Transverse colon (tissue), 4 donors: ENCODE measurements at regions not wholly inside any gene's neighbourhood (a gene's known extent, or its start where the extent isn't known, plus 50 kb on each side); places are given as distances from the start of the nearest gene placed in this dataset.

ENCODE experiments used
- DNase-seq: peaks from one replicate; pipeline ENCODE4 v3.0.0-alpha.2; 2019
- H3K27ac ChIP-seq, 4 donors: fragments of 200-600 bp; sonication (generic); 2 replicates each; pipeline ENCODE4 v1.5.1; 2016 to 2018; ENCODE audit warnings: inconsistent platforms in 4 of 4
- H3K27me3 ChIP-seq: fragments of 200-600 bp; sonication (generic); 2 replicates; pipeline ENCODE4 v1.5.1; 2017; ENCODE audit warnings: inconsistent platforms
- H3K36me3 ChIP-seq, 4 donors: fragments of 200-600 bp; sonication (generic); 2 replicates each; pipeline ENCODE4 v1.5.1; 2017 to 2019; ENCODE audit warnings: inconsistent platforms in 4 of 4
- H3K4me1 ChIP-seq, 4 donors: fragments of 200-600 bp; sonication (generic); 2 replicates each; pipeline ENCODE4 v1.5.1; 2017 to 2020; ENCODE audit warnings: inconsistent platforms in 4 of 4
- H3K4me3 ChIP-seq, 4 donors: fragments of 200-600 bp; sonication (generic); 1 replicate in 1 of 4; 2 replicates in 3 of 4; pipeline versions ENCODE4 v1.5.1 to v1.6.1; 2017 to 2019; ENCODE audit warnings: inconsistent platforms in 4 of 4
- H3K9me3 ChIP-seq, 2 donors: fragments of 200-600 bp; sonication (generic); 2 replicates each; pipeline ENCODE4 v1.5.1; 2017 to 2019; ENCODE audit warnings: inconsistent platforms in 2 of 2
- CTCF ChIP-seq, 5 experiments: fragments of 200-600 bp in 3 of 5; fragments of 450-650 bp in 2 of 5; sonication (generic) in 3 of 5; IDR thresholded peaks; 1 replicate in 2 of 5; 2 replicates in 3 of 5; pipeline ENCODE4 v1.5.1; 2016 to 2017; ENCODE audit warnings: antibody characterized with exemption in 5 of 5, inconsistent platforms in 3 of 5, mild to moderate bottlenecking in 2 of 5, moderate library complexity in 1 of 5
- EP300 ChIP-seq: sonication (generic); formaldehyde crosslinking; IDR thresholded peaks from one replicate; pipeline ENCODE4 v1.6.1; 2017; ENCODE audit warnings: antibody characterized with exemption, low read depth
- POLR2A ChIP-seq: fragments of 450-650 bp; IDR thresholded peaks from one replicate; pipeline ENCODE4 v1.6.1; 2016; ENCODE audit warnings: antibody characterized with exemption, mild to moderate bottlenecking, moderate library complexity
- POLR2AphosphoS5 ChIP-seq, 3 donors: sonication (generic); formaldehyde crosslinking; IDR thresholded peaks; one replicate each; pipeline ENCODE4 v1.6.1; 2016; ENCODE audit warnings: antibody characterized with exemption in 3 of 3
- WGBS, 2 donors: methylation state at CpG; one replicate each; pipeline ENCODE4 v1.1.5; 2018; ENCODE audit warnings: low coverage in 1 of 2; 5-methylcytosine and 5-hydroxymethylcytosine counted together
- in situ Hi-C, 4 donors: fragments of 200-750 bp; cut with MboI; loops; one replicate each; pipeline versions ENCODE4 v1.15.0 to v1.15.1; 2017; ENCODE audit warnings: low sequenced_read_pairs in 3 of 4, low pct_ligation_motif_present in 1 of 4, low pct_unique_long_range_greater_than_20kb in 1 of 4
- intact Hi-C: fragments of 100-400 bp; cut with DNase I; formaldehyde crosslinking; loops from one replicate; pipeline ENCODE4 v1.15.1; 2023; ENCODE audit warnings: low total_unique reads

DNA sequence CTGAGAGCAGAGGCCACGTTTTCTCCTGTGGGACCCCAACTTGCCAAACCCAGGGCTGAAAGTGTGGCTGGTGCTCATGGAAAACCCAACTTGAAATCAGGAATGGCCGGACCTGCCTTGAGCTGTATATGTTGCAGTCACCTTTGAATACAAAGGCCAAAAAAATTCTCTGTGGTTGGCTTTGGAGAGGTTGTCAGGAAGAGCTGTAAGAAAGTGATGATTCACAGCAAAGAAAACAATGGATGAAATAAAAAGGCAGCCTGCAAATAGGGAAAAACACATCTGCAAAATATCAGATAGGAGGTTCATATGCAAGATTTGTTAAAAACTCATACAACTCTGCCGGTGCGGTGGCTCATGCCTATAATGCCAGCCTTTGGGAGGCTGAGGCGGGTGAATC, 715.8 kb downstream of the UQCRFS1 start:
- in situ Hi-C loops (no loop called here), intact Hi-C loops (no loop called here)
- Histone ChIP-seq H3K27ac (no peak overlapping the region), H3K4me1 (no peaks in the 10 kb centered on the region), H3K9me3 (no peaks in the 10 kb centered on the region), H3K4me3 (no peak overlapping the region), H3K27me3 (no peaks in the 10 kb centered on the region), H3K36me3 (no peaks in the 10 kb centered on the region)
- TF ChIP-seq POLR2A (no peak), EP300 (no peak), CTCF (IDR thresholded peaks at IDR 0.05) (no peak), POLR2AphosphoS5 (IDR thresholded peaks at IDR 0.05) (no peak)
- WGBS, 2 donors, result 88% methylated on average over 4 to 5 of the region's 5 CpGs
- DNase-seq, result no peak

DNA sequence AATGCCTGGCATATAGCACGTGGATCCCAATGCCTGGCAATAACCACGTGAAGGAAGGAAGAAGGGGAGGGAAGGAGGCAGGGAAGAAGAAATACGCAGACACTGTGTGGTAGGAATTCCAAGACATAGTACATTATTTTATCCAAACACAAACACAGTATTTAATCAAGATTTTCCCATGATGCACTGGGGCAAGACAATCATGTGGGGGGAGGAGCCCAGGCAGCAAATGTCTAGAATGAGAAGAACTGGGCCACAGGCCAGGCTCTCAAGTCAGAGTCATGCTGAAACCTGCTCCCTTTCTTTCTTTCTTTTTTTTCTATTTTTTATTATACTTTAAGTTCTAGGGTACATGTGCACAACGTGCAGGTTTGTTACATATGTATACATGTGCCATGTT, 717.9 kb downstream of the UQCRFS1 start:
- in situ Hi-C loops, result no loop called here
- no peaks in the 10 kb centered on the region for H3K9me3 ChIP-seq
- 72 to 73% methylated on average over 3 to 4 of the region's 4 CpGs for WGBS, 2 donors
- H3K36me3 ChIP-seq, result no peaks in the 10 kb centered on the region
- intact Hi-C loops, result no loop called here
- H3K27me3 ChIP-seq, result no peaks in the 10 kb centered on the region
- H3K4me3 ChIP-seq, result no peak overlapping the region
- H3K27ac ChIP-seq, result no peak overlapping the region
- no peak for DNase-seq
- TF ChIP-seq POLR2A (no peak), POLR2AphosphoS5 (IDR thresholded peaks at IDR 0.05) (no peak), CTCF (IDR thresholded peaks at IDR 0.05) (no peak), EP300 (no peak)
- no peaks in the 10 kb centered on the region for H3K4me1 ChIP-seq

- DNase-seq, result no peak
- H3K27ac ChIP-seq, result no peak overlapping the region
- no peaks in the 10 kb centered on the region for H3K36me3 ChIP-seq
- TF ChIP-seq POLR2AphosphoS5 (IDR thresholded peaks at IDR 0.05), result no peak
- no peak for TF ChIP-seq POLR2A
- no peak for TF ChIP-seq CTCF (IDR thresholded peaks at IDR 0.05)
- TF ChIP-seq EP300, result no peak
- intact Hi-C loops, result no loop called here
- H3K4me1 ChIP-seq, result no peaks in the 10 kb centered on the region
- in situ Hi-C loops, result no loop called here
- WGBS, 2 donors, result 40 to 82% methylated on average over 2 to 7 of the region's 7 CpGs
- no peak overlapping the region for H3K4me3 ChIP-seq
- no peaks in the 10 kb centered on the region for H3K27me3 ChIP-seq
- H3K9me3 ChIP-seq, result no peaks in the 10 kb centered on the region
These were observed 718.5 kb downstream of the UQCRFS1 start for GRCh38 chr19:28494461-28494860.

DNA sequence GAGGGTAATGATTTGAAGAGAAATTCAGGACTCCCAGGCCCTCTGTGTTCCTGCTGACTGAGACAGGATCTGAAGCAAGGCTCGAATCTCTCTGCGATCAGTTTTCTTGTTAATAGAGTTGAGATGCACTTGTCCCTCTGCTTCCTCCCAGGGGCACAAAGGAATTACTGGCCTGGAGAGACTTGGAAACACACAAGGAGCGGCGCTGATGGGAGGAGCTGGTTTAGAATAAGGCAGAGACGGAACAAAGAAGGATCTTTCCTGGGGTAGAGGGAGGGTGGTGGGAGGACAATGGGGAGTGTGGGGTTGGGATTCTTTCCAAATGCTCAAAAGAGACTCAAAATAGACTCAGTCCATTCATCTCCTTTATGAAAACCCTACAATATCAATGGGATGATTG, 719.1 kb downstream of the UQCRFS1 start:
- Histone ChIP-seq H3K36me3 (no peaks in the 10 kb centered on the region), H3K27me3 (no peaks in the 10 kb centered on the region), H3K9me3 (no peaks in the 10 kb centered on the region), H3K4me1 (no peaks in the 10 kb centered on the region), H3K4me3 (no peak overlapping the region), H3K27ac (no peak overlapping the region)
- TF ChIP-seq POLR2AphosphoS5 (IDR thresholded peaks at IDR 0.05), result no peak
- TF ChIP-seq POLR2A, result no peak
- no peak for TF ChIP-seq EP300
- no peak for TF ChIP-seq CTCF (IDR thresholded peaks at IDR 0.05)
- 70 to 76% methylated on average over 2 to 5 of the region's 5 CpGs for WGBS, 2 donors
- in situ Hi-C loops (no loop called here), intact Hi-C loops (no loop called here)
- DNase-seq, result no peak
